Liver (tissue), 8 donors: ENCODE measurements at regions not wholly inside any gene's neighbourhood (a gene's known extent, or its start where the extent isn't known, plus 50 kb on each side); places are given as distances from the start of the nearest gene placed in this dataset.

ENCODE experiments used
- DNase-seq: peaks from one replicate; pipeline ENCODE4 v3.0.0-alpha.2; 2017; ENCODE audit warnings: low spot score
- H3K27ac ChIP-seq, 2 donors: one replicate each; pipeline ENCODE4 v1.7.0; 2013; ENCODE audit warnings: inconsistent platforms in 2 of 2, low read length in 2 of 2, control low read depth in 1 of 2, low read depth in 1 of 2, mild to moderate bottlenecking in 1 of 2
- H3K27me3 ChIP-seq, 4 donors: one replicate each; pipeline versions ENCODE4 v1.6.1 to v1.7.0; 2013; ENCODE audit warnings: low read length in 3 of 4, inconsistent platforms in 1 of 4, mild to moderate bottlenecking in 1 of 4, moderate library complexity in 1 of 4; ENCODE audit not compliant: control insufficient read depth in 4 of 4, insufficient read depth in 4 of 4
- H3K36me3 ChIP-seq, 4 donors: one replicate each; pipeline versions ENCODE4 v1.6.1 to v1.7.0; 2013; ENCODE audit warnings: low read length in 3 of 4, mild to moderate bottlenecking in 3 of 4, low read depth in 1 of 4, moderate library complexity in 1 of 4; ENCODE audit not compliant: control insufficient read depth in 4 of 4, insufficient read depth in 3 of 4
- H3K4me1 ChIP-seq, 4 donors: one replicate each; pipeline versions ENCODE4 v1.6.1 to v1.7.0; 2013; ENCODE audit warnings: low read length in 3 of 4, mild to moderate bottlenecking in 3 of 4, moderate library complexity in 1 of 4; ENCODE audit not compliant: control insufficient read depth in 4 of 4, insufficient read depth in 4 of 4
- H3K4me3 ChIP-seq, 3 donors: one replicate each; pipeline versions ENCODE4 v1.6.1 to v1.7.0; 2013; ENCODE audit warnings: low read length in 3 of 3, control low read depth in 1 of 3, low read depth in 1 of 3, mild to moderate bottlenecking in 1 of 3
- H3K9ac ChIP-seq, 2 donors: one replicate each; pipeline ENCODE4 v1.7.0; 2013; ENCODE audit warnings: low read length in 2 of 2, mild to moderate bottlenecking in 2 of 2, moderate library complexity in 2 of 2, control low read depth in 1 of 2, low read depth in 1 of 2
- H3K9me3 ChIP-seq, 4 donors: one replicate each; pipeline versions ENCODE4 v1.6.1 to v1.7.0; 2013; ENCODE audit warnings: low read length in 3 of 4; ENCODE audit not compliant: control insufficient read depth in 4 of 4
- EGR1 ChIP-seq, 2 donors: IDR thresholded peaks; 2 replicates each; pipeline ENCODE4 v1.6.1; 2016 to 2018; ENCODE audit warnings: antibody characterized with exemption in 2 of 2, low read depth in 2 of 2
- FOXA1 ChIP-seq: IDR thresholded peaks from 2 replicates; pipeline ENCODE4 v1.6.1; 2016; ENCODE audit warnings: antibody characterized with exemption
- FOXA2 ChIP-seq: IDR thresholded peaks from 2 replicates; pipeline ENCODE4 v1.6.1; 2016; ENCODE audit warnings: antibody characterized with exemption
- GABPA ChIP-seq, 2 donors: IDR thresholded peaks in 1 of 2; conservative IDR thresholded peaks in 1 of 2; 2 replicates each; pipeline ENCODE4 v1.6.1; 2016; ENCODE audit warnings: antibody characterized with exemption in 2 of 2, mild to moderate bottlenecking in 1 of 2, moderate library complexity in 1 of 2
- HNF4A ChIP-seq, 2 donors: conservative IDR thresholded peaks; 2 replicates each; pipeline ENCODE4 v1.6.1; 2016; ENCODE audit warnings: antibody characterized with exemption in 2 of 2, mild to moderate bottlenecking in 2 of 2
- HNF4G ChIP-seq: IDR thresholded peaks from 2 replicates; pipeline ENCODE4 v1.6.1; 2016; ENCODE audit warnings: antibody characterized with exemption
- JUND ChIP-seq, 2 donors: IDR thresholded peaks; 2 replicates each; pipeline ENCODE4 v1.6.1; 2016; ENCODE audit warnings: antibody characterized with exemption in 2 of 2
- NR2F2 ChIP-seq: IDR thresholded peaks from 2 replicates; pipeline ENCODE4 v1.6.1; 2016; ENCODE audit warnings: antibody characterized with exemption
- RAD21 ChIP-seq, 2 donors: IDR thresholded peaks; 2 replicates each; pipeline ENCODE4 v1.6.1; 2016; ENCODE audit warnings: antibody characterized with exemption in 2 of 2, mild to moderate bottlenecking in 2 of 2
- RXRA ChIP-seq, 2 donors: IDR thresholded peaks; 2 replicates each; pipeline ENCODE4 v1.6.1; 2017 to 2018; ENCODE audit warnings: antibody characterized with exemption in 2 of 2, mild to moderate bottlenecking in 1 of 2
- SP1 ChIP-seq: IDR thresholded peaks from 2 replicates; pipeline ENCODE4 v1.6.1; 2018; ENCODE audit warnings: antibody characterized with exemption, mild to moderate bottlenecking
- TAF1 ChIP-seq: conservative IDR thresholded peaks from 2 replicates; pipeline ENCODE4 v1.6.1; 2016; ENCODE audit warnings: antibody characterized with exemption, mild to moderate bottlenecking
- YY1 ChIP-seq: IDR thresholded peaks from 2 replicates; pipeline ENCODE4 v1.6.1; 2016; ENCODE audit warnings: antibody characterized with exemption, mild to moderate bottlenecking
- WGBS: extraction: QIAGEN DNeasy Blood & Tissue Kit; methylation state at CpG from one replicate; pipeline ENCODE4 v1.1.7; 2013; 5-methylcytosine and 5-hydroxymethylcytosine counted together
- TF ChIP-seq, protein P1 (sequence below): fragments of 150-350 bp; IDR thresholded peaks from 2 replicates; pipeline ENCODE4 v1.5.1; 2017; ENCODE audit warnings: improper control_type of control experiment, low read depth, low read length; ENCODE audit not compliant: missing input control
- TF ChIP-seq, protein P2 (sequence below): IDR thresholded peaks from 2 replicates; pipeline ENCODE4 v1.6.1; 2016; ENCODE audit warnings: antibody characterized with exemption
- TF ChIP-seq, protein P3 (sequence below): IDR thresholded peaks from 2 replicates; pipeline ENCODE4 v1.6.1; 2016; ENCODE audit warnings: antibody characterized with exemption
- TF ChIP-seq, protein P4 (sequence below): IDR thresholded peaks from 2 replicates; pipeline ENCODE4 v1.6.1; 2016; ENCODE audit warnings: antibody characterized with exemption
- TF ChIP-seq, protein P5 (sequence below): IDR thresholded peaks from 2 replicates; pipeline ENCODE4 v1.6.1; 2016; ENCODE audit warnings: antibody characterized with exemption, mild to moderate bottlenecking
- donor health status: healthy.
- donor health status: healthy.
- donor health status: healthy.
- donor health status: healthy.
- donor health status: healthy.

DNA sequence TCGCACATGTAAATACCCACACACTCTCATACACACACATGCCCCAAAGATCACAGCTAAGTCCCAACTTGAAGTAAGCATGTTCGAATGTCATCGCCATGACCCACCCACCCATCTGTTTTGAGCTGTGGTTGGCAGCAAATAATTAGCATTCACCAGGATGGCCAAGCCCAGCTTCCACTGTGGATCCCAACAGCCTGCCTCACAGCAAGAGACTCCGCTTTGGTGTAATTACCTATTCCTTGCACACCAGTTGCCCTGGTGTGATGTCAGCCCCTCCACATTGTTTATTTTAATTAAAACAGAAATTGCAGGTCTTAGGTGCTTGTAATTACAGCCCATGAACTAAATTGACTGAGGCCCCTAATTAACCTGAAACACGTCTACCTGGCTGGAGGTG is 81.1 kb downstream of the MAFB start:
- DNase-seq: no peak
- Histone ChIP-seq H3K9me3 (no peaks in the 10 kb centered on the region), H3K27me3 (no peaks in the 10 kb centered on the region), H3K4me1 (peaks cover 0 to 3% (median 0%) of the 10 kb centered on the region in 4 donors), H3K36me3 (no peaks in the 10 kb centered on the region), H3K9ac (no peak overlapping the region), H3K27ac (no peak overlapping the region), H3K4me3 (no peak overlapping the region)
- no peak for TF ChIP-seq JUND (IDR thresholded peaks at IDR 0.05)
- no peak for TF ChIP-seq YY1
- TF ChIP-seq, protein P1, sequence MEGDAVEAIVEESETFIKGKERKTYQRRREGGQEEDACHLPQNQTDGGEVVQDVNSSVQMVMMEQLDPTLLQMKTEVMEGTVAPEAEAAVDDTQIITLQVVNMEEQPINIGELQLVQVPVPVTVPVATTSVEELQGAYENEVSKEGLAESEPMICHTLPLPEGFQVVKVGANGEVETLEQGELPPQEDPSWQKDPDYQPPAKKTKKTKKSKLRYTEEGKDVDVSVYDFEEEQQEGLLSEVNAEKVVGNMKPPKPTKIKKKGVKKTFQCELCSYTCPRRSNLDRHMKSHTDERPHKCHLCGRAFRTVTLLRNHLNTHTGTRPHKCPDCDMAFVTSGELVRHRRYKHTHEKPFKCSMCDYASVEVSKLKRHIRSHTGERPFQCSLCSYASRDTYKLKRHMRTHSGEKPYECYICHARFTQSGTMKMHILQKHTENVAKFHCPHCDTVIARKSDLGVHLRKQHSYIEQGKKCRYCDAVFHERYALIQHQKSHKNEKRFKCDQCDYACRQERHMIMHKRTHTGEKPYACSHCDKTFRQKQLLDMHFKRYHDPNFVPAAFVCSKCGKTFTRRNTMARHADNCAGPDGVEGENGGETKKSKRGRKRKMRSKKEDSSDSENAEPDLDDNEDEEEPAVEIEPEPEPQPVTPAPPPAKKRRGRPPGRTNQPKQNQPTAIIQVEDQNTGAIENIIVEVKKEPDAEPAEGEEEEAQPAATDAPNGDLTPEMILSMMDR: no peak
- TF ChIP-seq SP1: no peak
- TF ChIP-seq, protein P2, sequence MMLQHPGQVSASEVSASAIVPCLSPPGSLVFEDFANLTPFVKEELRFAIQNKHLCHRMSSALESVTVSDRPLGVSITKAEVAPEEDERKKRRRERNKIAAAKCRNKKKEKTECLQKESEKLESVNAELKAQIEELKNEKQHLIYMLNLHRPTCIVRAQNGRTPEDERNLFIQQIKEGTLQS: no peak
- TF ChIP-seq EGR1 (IDR thresholded peaks at IDR 0.05; ENCODE audit: low read depth in 2 of 2): no peak
- TF ChIP-seq TAF1: no peak
- no peak for TF ChIP-seq GABPA (IDR thresholded peaks at IDR 0.05 in 1 of 2, conservative IDR thresholded peaks at IDR 0.05 in 1 of 2)
- TF ChIP-seq, protein P3, sequence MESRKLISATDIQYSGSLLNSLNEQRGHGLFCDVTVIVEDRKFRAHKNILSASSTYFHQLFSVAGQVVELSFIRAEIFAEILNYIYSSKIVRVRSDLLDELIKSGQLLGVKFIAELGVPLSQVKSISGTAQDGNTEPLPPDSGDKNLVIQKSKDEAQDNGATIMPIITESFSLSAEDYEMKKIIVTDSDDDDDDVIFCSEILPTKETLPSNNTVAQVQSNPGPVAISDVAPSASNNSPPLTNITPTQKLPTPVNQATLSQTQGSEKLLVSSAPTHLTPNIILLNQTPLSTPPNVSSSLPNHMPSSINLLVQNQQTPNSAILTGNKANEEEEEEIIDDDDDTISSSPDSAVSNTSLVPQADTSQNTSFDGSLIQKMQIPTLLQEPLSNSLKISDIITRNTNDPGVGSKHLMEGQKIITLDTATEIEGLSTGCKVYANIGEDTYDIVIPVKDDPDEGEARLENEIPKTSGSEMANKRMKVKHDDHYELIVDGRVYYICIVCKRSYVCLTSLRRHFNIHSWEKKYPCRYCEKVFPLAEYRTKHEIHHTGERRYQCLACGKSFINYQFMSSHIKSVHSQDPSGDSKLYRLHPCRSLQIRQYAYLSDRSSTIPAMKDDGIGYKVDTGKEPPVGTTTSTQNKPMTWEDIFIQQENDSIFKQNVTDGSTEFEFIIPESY: no peak
- WGBS: 96% methylated on average over 5 of the region's 5 CpGs

DNA sequence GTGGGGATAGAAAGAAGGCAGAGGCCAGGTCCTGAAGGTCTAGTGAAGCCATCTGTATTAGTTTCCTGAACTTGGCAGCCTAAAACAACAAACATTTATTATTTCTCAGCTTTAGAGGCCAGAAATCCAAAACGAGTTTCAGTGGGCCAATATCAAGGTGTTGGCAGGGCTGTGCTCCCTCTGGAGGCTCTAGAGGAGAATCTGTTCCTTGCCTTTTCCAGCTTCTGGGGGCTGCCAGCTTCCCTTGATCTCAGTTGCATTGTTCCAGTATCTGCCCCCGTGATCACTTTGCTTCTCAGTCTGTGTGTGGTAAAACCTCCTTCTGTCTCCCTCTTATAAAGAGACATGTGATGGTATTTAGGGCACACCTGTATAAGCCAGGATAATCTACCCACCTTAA is 82.4 kb downstream of the MAFB start:
- TF ChIP-seq FOXA1: no peak
- TF ChIP-seq RAD21 (IDR thresholded peaks at IDR 0.05): peak in 1 of 2 donors; percentile 14
- DNase-seq: no peak
- Histone ChIP-seq H3K9ac (no peak overlapping the region), H3K27ac (no peak overlapping the region), H3K27me3 (no peaks in the 10 kb centered on the region), H3K9me3 (no peaks in the 10 kb centered on the region), H3K4me3 (no peak overlapping the region), H3K4me1 (peaks cover 0 to 3% (median 0%) of the 10 kb centered on the region in 4 donors), H3K36me3 (no peaks in the 10 kb centered on the region)
- 46% methylated on average over 2 of the region's 2 CpGs for WGBS

DNA sequence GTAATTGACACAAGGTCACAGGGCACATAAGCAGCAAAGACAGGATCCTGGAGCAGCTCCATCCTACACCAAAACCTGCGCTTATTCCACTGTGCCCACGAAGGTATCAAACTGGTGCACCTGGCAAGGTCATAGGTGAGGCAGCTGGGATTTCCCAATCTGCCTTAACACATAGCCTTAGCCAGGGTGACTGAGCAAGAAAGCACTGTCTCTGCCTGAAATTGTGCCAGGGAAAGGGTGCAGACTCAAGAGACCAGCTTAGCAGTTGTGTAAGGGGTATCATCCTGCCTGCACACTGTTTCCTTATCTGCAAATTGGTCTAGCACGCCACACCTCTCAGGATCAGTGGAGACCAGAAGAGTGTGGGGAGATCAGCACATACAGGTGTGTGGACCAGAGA is 82.8 kb downstream of the MAFB start:
- WGBS: 77% methylated on average over 3 of the region's 3 CpGs
- Histone ChIP-seq H3K27me3 (no peaks in the 10 kb centered on the region), H3K27ac (no peak overlapping the region), H3K4me3 (no peak overlapping the region), H3K36me3 (no peaks in the 10 kb centered on the region), H3K4me1 (peaks cover 0 to 3% (median 0%) of the 10 kb centered on the region in 4 donors), H3K9ac (no peak overlapping the region), H3K9me3 (no peaks in the 10 kb centered on the region)
- peak; percentile 12 for DNase-seq
- TF ChIP-seq, protein P2: no peak
- TF ChIP-seq, protein P4, sequence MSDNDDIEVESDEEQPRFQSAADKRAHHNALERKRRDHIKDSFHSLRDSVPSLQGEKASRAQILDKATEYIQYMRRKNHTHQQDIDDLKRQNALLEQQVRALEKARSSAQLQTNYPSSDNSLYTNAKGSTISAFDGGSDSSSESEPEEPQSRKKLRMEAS: no peak
- TF ChIP-seq, protein P3: no peak
- TF ChIP-seq HNF4G (no peak), HNF4A (conservative IDR thresholded peaks at IDR 0.05) (no peak), TAF1 (no peak), NR2F2 (no peak), JUND (IDR thresholded peaks at IDR 0.05) (no peak), FOXA2 (no peak), SP1 (no peak), FOXA1 (no peak), YY1 (no peak), RXRA (IDR thresholded peaks at IDR 0.05) (no peak), GABPA (IDR thresholded peaks at IDR 0.05 in 1 of 2, conservative IDR thresholded peaks at IDR 0.05 in 1 of 2) (no peak), EGR1 (IDR thresholded peaks at IDR 0.05; ENCODE audit: low read depth in 2 of 2) (no peak), RAD21 (IDR thresholded peaks at IDR 0.05) (no peak)
- TF ChIP-seq, protein P5, sequence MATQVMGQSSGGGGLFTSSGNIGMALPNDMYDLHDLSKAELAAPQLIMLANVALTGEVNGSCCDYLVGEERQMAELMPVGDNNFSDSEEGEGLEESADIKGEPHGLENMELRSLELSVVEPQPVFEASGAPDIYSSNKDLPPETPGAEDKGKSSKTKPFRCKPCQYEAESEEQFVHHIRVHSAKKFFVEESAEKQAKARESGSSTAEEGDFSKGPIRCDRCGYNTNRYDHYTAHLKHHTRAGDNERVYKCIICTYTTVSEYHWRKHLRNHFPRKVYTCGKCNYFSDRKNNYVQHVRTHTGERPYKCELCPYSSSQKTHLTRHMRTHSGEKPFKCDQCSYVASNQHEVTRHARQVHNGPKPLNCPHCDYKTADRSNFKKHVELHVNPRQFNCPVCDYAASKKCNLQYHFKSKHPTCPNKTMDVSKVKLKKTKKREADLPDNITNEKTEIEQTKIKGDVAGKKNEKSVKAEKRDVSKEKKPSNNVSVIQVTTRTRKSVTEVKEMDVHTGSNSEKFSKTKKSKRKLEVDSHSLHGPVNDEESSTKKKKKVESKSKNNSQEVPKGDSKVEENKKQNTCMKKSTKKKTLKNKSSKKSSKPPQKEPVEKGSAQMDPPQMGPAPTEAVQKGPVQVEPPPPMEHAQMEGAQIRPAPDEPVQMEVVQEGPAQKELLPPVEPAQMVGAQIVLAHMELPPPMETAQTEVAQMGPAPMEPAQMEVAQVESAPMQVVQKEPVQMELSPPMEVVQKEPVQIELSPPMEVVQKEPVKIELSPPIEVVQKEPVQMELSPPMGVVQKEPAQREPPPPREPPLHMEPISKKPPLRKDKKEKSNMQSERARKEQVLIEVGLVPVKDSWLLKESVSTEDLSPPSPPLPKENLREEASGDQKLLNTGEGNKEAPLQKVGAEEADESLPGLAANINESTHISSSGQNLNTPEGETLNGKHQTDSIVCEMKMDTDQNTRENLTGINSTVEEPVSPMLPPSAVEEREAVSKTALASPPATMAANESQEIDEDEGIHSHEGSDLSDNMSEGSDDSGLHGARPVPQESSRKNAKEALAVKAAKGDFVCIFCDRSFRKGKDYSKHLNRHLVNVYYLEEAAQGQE: no peak
